Ammon's horn (tissue), 1 donor: ENCODE measurements at regions not wholly inside any gene's neighbourhood (a gene's known extent, or its start where the extent isn't known, plus 50 kb on each side); places are given as distances from the start of the nearest gene placed in this dataset.

Experiments
- DNase-seq: peaks from one replicate; pipeline ENCODE4 v3.0.0-alpha.2; 2016; ENCODE audit warnings: low spot score

DNA sequence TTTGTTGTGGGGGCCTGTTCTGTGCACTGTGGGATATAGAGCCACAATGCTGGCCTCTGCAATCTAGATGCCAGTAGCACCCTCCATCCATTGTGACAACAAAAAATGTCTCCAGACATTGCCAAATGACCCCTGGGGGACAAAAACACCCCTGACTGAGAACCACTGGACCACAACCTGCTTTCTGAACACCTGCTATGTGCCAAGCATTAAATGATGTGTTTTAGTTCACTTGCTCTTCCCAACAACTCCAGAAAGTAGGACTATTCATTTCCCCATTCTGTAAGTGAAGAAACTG is 367.0 kb upstream of the ERCC4 start:
- no peak for DNase-seq

DNA sequence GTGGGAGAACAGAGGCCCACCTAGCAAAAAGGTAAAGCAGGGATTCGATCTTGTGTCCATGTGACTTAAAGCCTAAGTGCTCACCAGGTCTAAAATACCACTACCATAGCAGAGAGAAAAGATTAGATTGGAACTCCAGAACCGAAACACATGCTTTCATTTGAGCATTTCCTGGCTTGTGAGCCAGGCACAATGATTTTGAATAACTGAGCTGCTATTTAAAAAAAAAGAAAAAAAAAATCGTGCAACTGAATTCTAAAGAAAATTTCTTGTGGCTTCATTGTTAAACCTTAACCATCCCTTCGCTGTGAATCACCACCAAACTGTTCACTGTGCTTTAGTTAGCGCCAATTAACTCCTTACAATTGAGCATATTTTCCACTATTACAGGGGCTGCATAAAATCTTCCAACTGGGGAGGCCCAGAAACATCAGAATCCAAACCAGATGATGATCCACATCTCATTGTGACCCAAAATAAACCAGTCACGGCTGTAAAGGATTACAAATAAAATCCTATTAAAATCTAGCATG is 366.4 kb upstream of the ERCC4 start:
- DNase-seq, result no peak

DNA sequence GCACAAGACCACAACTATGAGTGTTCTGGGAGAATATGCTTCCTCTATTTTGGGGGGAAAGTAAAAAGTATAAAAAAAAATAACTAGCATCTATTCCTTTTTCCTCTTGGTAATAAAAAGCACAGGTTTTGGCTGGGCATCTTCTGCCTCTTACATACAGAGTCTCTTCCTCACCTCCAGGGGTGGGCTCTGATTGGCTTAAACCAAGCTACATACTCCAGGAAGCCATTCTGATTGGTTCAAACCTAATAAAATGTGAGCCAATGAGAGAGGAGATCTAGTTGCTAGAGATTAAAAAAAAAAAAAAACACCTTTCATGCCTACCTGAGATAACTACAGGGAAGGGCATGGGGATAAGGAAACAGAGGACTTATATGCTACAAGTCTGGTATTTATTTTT is 365.9 kb upstream of the ERCC4 start:
- DNase-seq, result no peak

GRCh38 chr16:13554643-13555042 is 365.3 kb upstream of the ERCC4 start:
- DNase-seq, result no peak

DNA sequence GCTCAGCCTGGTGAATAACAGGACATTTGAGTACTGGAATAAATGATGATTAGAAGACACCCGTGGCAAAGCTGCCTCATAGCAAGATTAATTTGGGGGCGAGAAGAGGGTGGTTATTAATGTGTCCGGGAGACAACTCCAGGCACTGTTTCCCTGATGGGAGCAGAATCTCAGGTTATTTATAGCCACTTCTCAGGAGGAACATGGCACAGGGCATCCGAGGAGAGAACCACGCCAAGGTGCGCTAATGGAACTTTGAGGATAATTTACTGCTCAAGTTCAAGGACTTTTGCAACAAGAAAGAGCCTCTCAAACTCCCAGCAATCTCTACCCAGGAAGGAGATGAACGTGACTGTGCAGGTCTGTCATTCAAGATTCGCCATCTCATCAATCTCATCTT is 362.5 kb upstream of the ERCC4 start:
- DNase-seq, result no peak

- no peak for DNase-seq
These were observed 361.2 kb upstream of the ERCC4 start for GRCh38 chr16:13558752-13559151.

GRCh38 chr16:13559624-13560023 is 360.3 kb upstream of the ERCC4 start:
- DNase-seq, result no peak

DNA sequence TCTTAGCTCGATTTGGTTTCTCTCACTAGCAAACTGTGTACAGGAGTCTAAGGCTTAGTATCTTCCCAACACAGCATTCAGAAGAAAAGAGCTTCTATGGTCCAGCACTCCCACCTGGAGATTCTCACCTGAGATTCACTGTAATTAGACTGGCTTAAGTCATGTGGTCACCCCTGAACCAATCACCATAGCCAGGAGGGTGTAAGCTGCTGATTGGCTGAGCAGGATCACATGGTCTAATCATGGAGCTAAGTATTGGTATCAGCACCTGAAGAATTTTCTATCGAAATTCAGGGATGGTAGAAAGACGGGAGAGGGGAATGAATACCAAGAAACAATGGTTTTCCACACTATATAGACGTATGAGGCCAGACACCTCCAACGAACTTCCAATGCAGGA is 359.8 kb upstream of the ERCC4 start:
- no peak for DNase-seq

- no peak for DNase-seq
These were observed 358.5 kb upstream of the ERCC4 start for GRCh38 chr16:13561291-13562070.

GRCh38 chr16:13568803-13569202 is 351.2 kb upstream of the ERCC4 start:
- no peak for DNase-seq

GRCh38 chr16:13569986-13570385 is 350.0 kb upstream of the ERCC4 start:
- no peak for DNase-seq

DNA sequence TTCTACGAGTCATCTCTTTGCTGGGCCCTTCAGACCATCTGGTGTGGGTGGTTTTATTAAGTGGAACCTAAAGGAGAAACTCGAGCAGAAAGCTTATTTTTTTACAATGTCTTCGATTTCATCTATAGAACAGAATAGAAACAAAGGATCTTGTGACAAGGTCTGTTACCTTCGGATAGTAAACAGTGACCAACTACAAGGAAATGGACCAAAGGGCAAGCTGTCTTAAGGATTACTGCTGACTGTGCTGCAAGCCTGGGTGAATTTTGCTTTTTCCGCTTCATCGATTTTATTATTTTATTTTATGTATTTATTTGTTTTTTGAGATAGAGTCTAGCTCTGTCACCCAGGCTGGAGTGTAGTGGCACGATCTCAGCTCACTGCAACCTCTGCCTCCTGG is 348.9 kb upstream of the ERCC4 start:
- DNase-seq, result no peak

DNA sequence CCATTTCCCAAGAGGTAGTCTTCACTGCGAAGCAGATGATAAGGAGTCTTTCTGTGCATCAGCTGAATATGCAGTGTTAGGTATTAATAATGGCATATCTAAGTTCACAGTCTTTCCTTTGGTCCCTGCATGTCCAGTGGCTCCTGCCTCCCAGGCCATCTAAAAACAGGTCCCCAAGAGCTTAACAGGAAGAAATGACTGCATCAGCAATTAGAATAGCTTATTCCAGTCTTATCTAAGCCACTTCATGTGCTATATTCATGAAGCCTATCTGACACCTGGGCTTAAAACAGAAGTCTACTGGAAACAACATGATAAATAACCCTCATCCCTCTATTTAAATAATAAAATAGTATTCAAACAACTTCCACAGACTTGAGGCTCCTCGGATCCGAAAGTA is 346.1 kb upstream of the ERCC4 start:
- no peak for DNase-seq

DNA sequence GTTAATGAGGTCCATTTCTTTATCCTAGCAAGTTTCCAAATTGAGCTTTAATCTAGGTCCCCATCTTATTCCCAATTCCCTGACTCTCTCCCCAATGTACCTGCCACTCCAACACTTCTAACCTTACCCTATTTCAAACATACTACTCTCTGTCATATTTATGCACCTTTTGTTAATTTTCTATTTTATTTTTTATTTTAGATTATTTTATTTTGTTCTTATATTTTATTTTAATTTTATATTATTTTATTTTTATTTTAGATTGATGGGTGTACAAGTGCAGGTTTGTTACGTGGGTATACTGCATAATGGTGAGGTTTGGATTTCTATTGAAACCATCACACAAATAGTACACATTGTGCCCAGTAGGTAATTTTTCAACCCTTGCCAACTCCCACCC is 333.9 kb upstream of the ERCC4 start:
- no peak for DNase-seq

GRCh38 chr16:13587181-13587580 is 332.8 kb upstream of the ERCC4 start:
- no peak for DNase-seq

GRCh38 chr16:13594823-13595222 is 325.1 kb upstream of the ERCC4 start:
- no peak for DNase-seq

DNA sequence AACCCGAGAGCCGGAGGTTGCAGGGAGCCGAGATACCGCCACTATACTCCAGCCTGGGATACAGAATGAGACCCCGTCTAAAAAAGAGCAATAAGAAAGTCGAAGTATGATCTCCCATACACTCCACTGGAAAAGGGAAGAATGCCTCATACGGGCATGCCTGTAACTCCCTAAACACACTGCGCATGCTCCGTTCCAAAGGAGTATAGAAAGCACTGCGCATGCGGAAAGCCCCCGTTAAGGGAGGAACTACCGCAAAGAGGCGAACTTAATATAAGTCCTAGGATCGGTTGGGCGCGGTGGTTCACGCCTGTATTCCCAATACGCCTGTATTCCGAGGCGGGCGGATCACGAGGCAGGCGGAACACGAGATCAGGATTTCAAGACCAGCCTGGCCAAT is 313.1 kb upstream of the ERCC4 start:
- no peak for DNase-seq

DNA sequence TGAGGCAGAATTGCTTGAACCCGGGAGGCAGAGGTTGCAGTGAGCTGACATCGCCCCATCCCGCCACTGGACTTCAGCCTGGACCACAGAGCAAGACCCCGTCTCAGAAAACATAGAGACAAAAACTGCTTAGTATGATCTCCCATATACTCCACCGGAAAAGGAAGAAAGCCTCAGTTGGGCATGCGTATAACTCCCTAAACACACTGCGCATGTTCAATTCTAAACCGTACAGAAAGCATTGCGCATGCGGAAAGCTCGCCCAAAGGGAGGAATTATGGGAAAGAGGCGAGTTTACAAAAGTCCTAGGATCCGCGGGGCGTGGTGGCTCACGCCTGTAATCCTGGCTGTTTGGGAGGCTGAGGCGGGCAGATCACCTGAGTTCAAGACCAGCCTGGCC is 312.7 kb upstream of the ERCC4 start:
- no peak for DNase-seq

DNA sequence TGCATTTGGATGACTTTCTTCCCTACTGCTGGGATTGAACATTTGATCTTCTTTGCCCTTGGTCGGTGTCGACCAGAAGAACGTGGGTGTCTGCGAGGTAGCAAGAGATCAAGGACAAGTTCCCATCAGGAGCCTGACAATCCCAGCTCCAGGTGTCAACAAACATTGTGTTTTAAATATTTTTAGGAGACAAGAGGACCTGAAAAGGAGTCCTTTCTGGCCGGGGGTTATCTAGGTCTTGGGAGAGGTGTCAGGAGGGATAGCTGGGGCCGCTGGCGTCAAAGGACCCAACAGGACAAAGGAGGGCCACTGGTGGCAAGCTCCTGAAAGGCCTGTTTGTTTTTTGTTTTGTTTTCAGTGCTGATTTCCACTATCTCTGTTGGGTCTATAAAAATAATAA is 308.4 kb upstream of the ERCC4 start:
- no peak for DNase-seq

DNA sequence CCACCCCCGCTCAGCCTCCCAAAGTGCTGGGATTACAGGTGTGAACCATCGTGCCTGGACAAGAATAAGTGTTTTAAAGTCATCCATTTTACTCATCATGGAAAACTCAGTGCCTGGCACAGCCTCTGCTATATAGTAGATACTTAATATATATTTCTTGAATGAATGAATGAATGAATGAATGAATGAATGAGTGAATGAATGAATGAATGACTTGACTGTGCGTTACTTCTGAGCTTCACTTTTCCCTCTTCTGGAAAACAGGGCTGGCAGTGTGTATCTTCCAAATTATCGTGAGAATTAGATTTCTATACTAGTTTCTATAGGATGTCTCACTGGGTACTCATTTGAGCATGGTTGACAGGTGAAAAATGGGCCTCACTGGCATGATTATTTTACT is 307.3 kb upstream of the ERCC4 start:
- no peak for DNase-seq

DNA sequence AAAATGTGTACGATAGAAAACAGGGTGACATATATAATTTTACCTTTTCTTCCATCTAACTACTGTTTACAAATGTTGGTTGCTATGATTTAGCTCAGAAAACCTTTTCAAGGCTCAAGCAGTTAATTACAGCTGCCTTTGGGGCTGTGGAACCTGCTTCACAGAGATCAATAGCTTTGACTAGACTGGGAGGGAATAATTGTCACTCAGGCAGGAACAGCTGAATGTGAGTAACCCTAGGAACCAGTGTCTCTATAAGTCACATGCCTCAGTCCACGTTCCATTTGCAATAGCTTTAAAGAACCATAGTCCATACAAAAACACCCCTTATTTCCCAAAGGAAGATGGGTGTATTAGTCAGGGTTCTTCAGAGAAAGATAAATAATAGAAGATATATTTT is 306.8 kb upstream of the ERCC4 start:
- no peak for DNase-seq

DNA sequence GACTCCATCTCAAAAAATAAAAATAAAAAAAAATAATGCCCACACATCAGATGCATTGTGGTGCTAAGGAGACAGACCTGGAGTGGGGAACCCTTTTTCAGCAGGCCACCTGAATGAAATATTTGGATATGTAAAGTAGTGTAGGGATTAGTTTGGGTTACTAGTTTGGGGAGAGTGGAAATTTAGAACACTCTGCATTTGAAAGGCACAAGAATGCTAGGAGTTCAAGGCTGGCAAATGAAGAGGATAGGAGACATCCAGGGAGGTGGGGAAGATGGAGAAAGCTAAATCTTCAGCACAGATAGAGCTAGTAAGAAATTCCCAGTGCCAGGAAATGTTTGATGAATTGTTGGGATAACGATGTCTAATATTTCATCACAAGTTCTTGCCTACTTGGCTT is 298.3 kb upstream of the ERCC4 start:
- DNase-seq, result no peak

DNA sequence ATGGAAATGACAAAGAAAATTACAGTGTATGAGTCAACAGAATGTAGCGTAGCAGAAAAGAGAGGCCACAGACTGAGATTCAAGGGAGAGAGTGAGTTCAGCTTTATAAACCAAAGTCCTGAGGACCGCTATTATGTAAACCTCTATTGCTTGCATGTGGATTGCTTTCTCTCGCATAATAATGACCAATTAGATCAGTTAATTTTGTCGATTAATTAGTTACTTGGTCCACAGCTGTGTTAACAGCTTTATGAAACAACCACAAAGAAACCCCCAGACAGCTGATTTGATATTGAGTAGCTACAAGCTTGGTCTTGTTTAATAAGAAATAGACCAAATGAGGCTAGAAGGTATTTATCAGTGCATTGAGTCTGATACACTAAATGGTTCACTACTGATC is 291.8 kb upstream of the ERCC4 start:
- no peak for DNase-seq

DNA sequence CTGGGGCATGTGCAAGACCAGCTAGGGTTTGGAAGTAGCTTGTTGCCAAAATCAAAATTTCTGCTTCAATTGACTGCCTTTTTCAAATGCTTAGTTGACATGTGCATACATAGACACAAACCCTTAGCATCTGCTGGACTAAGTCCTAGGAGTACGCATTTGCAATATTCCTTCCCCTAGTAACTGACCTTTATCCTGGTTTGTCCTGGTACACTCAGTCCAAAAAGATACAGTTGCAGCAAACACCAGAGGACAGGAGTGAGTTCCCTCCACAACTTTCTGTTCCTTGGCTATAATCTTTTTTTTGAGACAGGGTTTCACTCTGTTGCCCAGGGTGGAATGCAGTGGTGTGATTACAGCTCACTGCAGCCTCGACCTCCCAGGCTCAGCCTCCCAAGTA is 290.2 kb upstream of the ERCC4 start:
- DNase-seq, result no peak

- DNase-seq, result no peak
These were observed 289.6 kb upstream of the ERCC4 start for GRCh38 chr16:13630374-13630773.
